ENCODE measurements at regions not wholly inside any gene's neighbourhood (a gene's known extent, or its start where the extent isn't known, plus 50 kb on each side); places are given as distances from the start of the nearest gene placed in this dataset.

GRCh38 chr13:72097568-72097967, 230.6 kb upstream of the DACH1 start:
- DNase-seq: no peak

DNA sequence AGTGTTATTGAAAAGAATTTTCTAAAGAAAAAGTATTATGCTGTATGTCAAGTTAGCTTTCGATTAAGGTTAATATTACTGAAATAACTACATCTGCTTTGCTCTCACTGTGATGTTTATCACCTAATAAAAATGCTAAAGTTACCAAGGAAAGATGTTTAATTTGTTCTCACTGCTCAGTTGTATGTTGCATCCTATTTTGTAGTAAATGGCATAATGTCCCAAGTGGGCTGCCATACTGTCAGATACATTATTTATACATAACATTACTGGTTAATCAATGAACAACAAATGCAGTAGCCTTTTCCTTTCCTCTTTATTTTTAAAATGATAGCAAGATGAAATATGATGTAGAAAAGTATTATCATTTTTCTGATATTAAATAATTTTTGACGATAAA, 226.3 kb upstream of the DACH1 start:
- DNase-seq: no peak

- no peak for DNase-seq
Observed at GRCh38 chr13:72074663-72075062, 207.7 kb upstream of the DACH1 start.

DNA sequence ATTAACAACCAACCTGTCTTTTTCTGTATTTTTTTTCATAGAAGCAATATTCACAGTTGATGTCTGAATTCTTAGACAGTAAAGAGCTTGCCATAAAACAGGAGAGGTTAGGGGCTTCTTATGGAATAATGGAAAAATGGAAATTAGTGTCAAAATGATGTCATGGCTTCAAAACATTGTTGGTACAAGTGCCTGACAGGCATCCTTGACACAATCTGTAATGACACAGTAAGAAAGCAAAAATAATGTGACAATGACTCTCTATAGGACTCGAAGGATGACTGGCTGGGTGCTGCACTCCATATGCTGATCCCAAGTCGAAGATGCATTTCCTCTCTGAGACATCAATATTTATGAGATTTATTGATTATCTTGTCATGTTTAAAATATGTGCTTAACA, 205.3 kb upstream of the DACH1 start:
- no peak for DNase-seq

GRCh38 chr13:72071713-72072112, 204.7 kb upstream of the DACH1 start:
- DNase-seq: no peak

DNA sequence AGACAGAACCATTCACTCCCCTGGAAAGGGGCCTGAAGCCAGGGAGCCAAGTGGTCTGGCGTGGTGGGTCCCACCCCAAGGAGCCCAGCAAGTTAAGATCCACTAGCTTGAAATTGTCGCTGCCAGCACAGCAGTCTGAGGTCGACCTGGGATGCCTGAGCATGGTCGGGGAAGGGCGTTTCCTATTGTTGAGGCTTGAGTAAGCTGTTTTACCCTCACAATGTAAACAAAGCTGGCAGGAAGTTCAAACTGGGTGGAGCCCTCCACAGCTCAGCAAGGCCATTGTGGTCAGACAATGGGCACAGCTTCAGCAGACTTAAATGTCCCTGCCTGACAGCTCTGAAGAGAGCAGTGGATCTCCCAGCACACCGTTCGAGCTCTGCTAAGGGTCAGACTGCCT, 195.6 kb upstream of the DACH1 start:
- peak; percentile 6 for DNase-seq

DNA sequence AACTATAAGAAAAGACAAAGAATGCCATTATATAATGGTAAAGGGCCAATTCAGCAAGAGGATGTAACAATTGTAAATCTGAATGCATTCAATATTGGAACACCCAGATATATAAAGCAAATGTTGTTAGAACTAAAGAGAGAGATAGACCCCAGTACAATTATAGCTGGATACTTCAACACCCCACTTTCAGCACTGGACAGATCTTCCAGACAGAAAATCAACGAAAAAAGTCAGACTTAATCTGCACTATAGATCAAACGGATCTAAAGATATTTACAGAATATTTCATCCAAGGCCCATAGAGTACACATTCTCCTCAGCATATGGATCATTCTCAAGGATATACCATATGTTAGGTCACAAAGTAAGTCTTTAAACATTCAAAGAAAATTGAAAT, 194.6 kb upstream of the DACH1 start:
- no peak for DNase-seq

- DNase-seq: no peak
Observed at GRCh38 chr13:72050251-72050650, 183.2 kb upstream of the DACH1 start.

- no peak for DNase-seq
Observed at GRCh38 chr13:72043366-72043765, 176.4 kb upstream of the DACH1 start.

- DNase-seq: no peak
Observed at GRCh38 chr13:72041165-72041564, 174.2 kb upstream of the DACH1 start.

DNA sequence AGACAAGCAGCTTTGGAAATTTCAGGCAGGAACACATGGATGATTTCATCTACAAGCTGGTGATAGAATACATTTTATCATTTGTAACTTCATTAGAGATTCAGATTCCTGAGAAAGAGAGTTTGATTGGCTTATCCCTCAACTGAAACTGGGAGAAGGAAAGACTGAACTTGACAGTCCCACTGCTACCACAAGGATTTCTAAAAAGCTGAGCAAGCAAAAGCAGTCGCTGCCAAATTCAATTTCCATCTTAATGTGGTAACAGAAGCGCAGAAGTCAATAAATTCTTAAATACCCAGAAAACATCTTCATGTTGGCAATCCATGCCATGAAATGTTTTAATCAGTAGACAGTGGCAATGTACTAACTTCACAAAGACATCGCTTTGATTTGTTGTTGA, 172.1 kb upstream of the DACH1 start:
- DNase-seq: no peak

- no peak for DNase-seq
Observed at GRCh38 chr13:72029981-72030380, 163.0 kb upstream of the DACH1 start.

GRCh38 chr13:72025836-72026235, 158.8 kb upstream of the DACH1 start:
- DNase-seq: no peak

GRCh38 chr13:72023895-72024294, 156.9 kb upstream of the DACH1 start:
- no peak for DNase-seq

GRCh38 chr13:72005455-72005854, 138.5 kb upstream of the DACH1 start:
- no peak for DNase-seq

DNA sequence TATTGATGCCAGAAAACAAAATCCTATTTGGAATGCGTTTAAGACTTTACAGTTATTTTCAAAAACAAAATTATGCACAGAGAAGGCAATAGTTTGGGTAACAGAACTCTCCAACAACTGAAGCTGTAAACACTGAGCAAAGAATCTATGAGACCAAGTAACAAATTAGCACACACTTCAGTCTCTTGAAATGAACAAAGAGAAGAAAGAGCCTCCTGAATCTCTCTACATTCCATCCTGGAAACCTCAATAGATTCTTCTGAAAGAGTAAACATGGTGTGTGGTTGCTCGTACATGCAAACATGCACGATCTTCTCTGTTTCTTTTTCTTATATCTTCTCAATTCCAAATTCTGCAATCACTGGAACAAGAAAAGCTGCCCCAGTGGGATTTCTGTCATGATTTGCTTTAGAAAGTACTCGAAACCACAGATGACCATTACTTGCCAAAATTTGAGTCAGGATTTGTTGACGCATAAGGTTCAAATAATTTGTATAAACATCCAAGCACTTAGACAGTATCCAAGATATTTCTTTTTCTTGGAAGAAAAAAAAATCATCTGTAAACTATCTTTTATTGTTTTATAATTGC, 137.9 kb upstream of the DACH1 start:
- no peak for DNase-seq

GRCh38 chr13:72004246-72004645, 137.2 kb upstream of the DACH1 start:
- DNase-seq: no peak

DNA sequence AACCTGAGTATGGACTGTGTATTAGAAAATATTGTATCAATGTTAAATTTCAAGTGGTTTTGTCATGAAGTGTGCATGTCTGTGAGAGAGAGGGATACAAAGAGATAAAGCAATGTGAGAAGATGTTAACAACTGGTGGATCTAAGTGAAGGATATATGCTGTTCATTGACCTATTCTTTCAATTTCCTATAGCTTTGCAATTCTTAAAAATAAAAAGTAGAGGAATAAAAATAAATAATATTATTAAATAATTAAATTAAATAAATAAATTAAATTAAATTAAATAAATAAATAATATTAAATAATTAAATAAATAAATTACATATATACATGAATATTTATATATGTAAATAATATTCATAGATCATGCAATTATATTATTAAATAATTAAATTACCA, 131.2 kb upstream of the DACH1 start:
- no peak for DNase-seq

DNA sequence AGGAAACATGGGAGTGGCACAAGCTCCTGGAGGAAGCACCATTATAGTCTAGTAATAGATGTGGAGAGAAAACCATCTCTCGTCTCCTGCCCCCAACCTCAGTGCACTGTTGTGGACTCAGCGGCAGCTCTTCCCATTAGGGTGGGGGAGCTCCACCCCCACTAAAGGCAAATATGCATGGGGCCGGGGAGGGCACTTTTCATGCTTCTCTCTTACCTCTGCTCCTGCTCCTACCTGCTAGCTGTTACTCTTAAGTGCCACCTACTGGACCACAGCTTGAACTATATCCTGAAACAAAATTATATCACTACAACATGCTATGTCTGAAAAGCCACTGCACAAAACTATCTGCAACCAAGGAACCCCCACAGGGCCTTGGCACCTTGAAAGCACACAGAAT, 112.6 kb upstream of the DACH1 start:
- no peak for DNase-seq

GRCh38 chr13:71977028-71977427, 110.0 kb upstream of the DACH1 start:
- no peak for DNase-seq

- DNase-seq: no peak
Observed at GRCh38 chr13:71967990-71968389, 101.0 kb upstream of the DACH1 start.

DNA sequence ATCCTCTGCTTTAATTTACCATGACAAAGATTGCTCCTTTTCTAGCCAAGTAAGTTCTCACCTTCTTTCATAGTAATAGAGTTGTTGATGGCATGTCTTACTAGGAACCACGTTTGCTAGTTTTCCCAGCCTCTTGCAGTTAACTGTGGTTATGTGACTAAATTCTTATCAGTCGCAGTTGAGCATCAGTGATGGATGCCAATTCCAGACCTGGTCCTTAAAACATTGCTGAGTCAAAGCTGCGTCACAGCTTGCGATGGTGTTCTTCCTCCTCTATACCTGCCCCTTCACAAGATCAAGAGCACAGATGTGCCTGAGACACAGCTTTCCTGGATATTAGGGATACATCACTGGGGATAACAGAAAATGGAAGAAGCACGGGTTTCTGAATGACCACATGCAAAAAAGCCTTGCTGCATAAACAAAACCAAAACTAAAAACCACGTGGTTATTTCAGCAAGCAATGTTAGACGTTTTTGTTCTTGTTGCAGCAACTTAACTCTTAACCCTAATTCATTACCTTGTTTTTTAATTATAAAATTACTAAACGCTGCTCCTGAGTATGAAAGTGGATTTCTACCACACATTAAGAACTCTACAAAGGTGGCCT, 97.6 kb upstream of the DACH1 start:
- DNase-seq: no peak

DNA sequence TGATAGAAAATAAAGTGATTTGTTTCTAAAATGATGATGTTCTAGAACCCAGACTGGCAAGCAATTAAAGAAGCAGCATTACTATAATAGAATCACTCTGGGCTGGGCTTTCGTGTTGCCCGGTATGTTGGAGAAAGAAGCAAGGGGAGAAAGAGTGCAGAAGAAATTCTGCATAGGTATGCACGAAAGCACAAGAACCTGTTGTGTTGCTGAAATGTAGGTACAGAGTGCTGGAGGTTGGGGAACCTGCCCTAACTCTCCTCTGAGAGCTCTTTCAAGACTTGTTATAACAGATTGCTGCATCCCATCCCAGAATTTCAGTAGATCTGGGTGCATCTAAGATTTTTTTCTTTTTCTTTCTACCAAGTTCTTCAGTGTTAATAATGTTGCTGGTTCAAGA, 95.7 kb upstream of the DACH1 start:
- DNase-seq: no peak

- no peak for DNase-seq
Observed at GRCh38 chr13:71962126-71962525, 95.1 kb upstream of the DACH1 start.

DNA sequence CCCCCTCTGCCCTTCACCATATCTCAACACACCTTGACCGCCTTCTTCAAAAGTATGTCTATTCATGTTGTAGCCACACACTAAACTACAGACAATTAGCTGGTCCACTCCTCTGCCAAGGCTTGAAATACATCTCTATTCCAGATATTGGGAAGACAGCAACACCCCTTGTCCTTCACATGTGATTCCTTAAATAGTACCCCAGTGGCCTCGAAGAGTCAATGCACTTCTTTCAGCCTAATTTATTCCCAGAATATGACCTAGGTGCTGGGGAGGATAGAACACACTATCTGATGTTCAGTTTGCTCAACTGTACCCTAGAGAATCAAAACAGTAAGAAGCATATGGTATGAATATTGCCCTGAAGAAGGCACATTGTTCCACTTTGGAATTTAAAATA, 82.4 kb upstream of the DACH1 start:
- DNase-seq: no peak
